ENCODE measurements at regions not wholly inside any gene's neighbourhood (a gene's known extent, or its start where the extent isn't known, plus 50 kb on each side); places are given as distances from the start of the nearest gene placed in this dataset.

DNA sequence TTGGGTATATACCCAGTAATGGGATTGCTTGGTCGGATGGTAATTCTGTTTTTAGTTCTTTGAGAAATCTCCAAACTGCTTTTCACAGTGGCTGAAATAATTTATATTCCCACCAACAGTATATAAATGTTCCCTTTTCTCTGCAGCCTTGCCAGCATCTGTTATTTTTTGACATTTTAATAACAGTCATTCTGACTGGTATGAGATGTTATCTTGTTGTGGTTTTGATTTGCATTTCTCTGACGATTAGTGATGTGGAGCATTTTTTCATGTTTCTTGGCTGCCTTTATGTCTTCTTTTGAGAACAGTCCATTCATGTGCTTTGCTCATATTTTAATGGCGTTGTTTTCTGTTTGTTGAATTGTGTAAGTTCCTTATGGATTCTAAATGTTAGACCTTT is 641.6 kb downstream of the HACE1 start:
- no peaks in the 10 kb centered on the region for H4K20me1 ChIP-seq (ENCODE audit: insufficient read depth)

GRCh38 chr6:104214901-104215300 is 644.8 kb downstream of the HACE1 start:
- H3K9ac ChIP-seq = no peak overlapping the region

More for the DNA sequence above, 641.6 kb downstream of the HACE1 start:
- Histone ChIP-seq H3K4me2 (no peak overlapping the region), H2AFZ (ENCODE audit: low read depth) (no peak overlapping the region), H3K4me3 (IDR thresholded peaks at IDR 0.05; ENCODE audit: insufficient read depth, low read depth, low read length) (no peak overlapping the region), H3K27ac (no peak overlapping the region), H3K79me2 (ENCODE audit: insufficient read depth, low read depth) (no peaks in the 10 kb centered on the region), H3K9ac (no peak overlapping the region), H3K27me3 (ENCODE audit: insufficient read depth, low read depth) (no peaks in the 10 kb centered on the region), H3K36me3 (ENCODE audit: insufficient read depth) (no peaks in the 10 kb centered on the region), H3K4me1 (ENCODE audit: low read depth, poor library complexity, severe bottlenecking) (no peaks in the 10 kb centered on the region)
- TF ChIP-seq CTCF (conservative IDR thresholded peaks at IDR 0.05; ENCODE audit: low read depth, low read length) = no peak

GRCh38 chr6:104212977-104213668 is 646.6 kb downstream of the HACE1 start:
- no peak for TF ChIP-seq CTCF (conservative IDR thresholded peaks at IDR 0.05; ENCODE audit: low read depth, low read length)
- H3K36me3 ChIP-seq (ENCODE audit: insufficient read depth) = no peaks in the 10 kb centered on the region
- H3K4me3 ChIP-seq (IDR thresholded peaks at IDR 0.05; ENCODE audit: insufficient read depth, low read depth, low read length) = no peak overlapping the region
- H4K20me1 ChIP-seq (ENCODE audit: insufficient read depth) = no peaks in the 10 kb centered on the region
- H3K27ac ChIP-seq = no peak overlapping the region
- no peak overlapping the region for H3K4me2 ChIP-seq
- H3K4me1 ChIP-seq (ENCODE audit: low read depth, poor library complexity, severe bottlenecking) = no peaks in the 10 kb centered on the region
- H3K27me3 ChIP-seq (ENCODE audit: insufficient read depth, low read depth) = no peaks in the 10 kb centered on the region
- H2AFZ ChIP-seq (ENCODE audit: low read depth) = no peak overlapping the region
- H3K9ac ChIP-seq = no peak overlapping the region
- H3K79me2 ChIP-seq (ENCODE audit: insufficient read depth, low read depth) = no peaks in the 10 kb centered on the region

More at GRCh38 chr6:104214901-104215300, 644.8 kb downstream of the HACE1 start:
- Histone ChIP-seq H2AFZ (ENCODE audit: low read depth) (no peak overlapping the region), H3K36me3 (ENCODE audit: insufficient read depth) (no peaks in the 10 kb centered on the region), H3K4me3 (IDR thresholded peaks at IDR 0.05; ENCODE audit: insufficient read depth, low read depth, low read length) (no peak overlapping the region), H3K4me2 (no peak overlapping the region), H3K4me1 (ENCODE audit: low read depth, poor library complexity, severe bottlenecking) (no peaks in the 10 kb centered on the region), H3K79me2 (ENCODE audit: insufficient read depth, low read depth) (no peaks in the 10 kb centered on the region), H3K27ac (no peak overlapping the region), H3K27me3 (ENCODE audit: insufficient read depth, low read depth) (no peaks in the 10 kb centered on the region), H4K20me1 (ENCODE audit: insufficient read depth) (no peaks in the 10 kb centered on the region)
- no peak for TF ChIP-seq CTCF (conservative IDR thresholded peaks at IDR 0.05; ENCODE audit: low read depth, low read length)

GRCh38 chr6:104207635-104208034 is 652.1 kb downstream of the HACE1 start:
- Histone ChIP-seq H3K79me2 (ENCODE audit: insufficient read depth, low read depth) (no peaks in the 10 kb centered on the region), H3K27ac (no peak overlapping the region), H3K4me3 (IDR thresholded peaks at IDR 0.05; ENCODE audit: insufficient read depth, low read depth, low read length) (no peak overlapping the region), H3K4me2 (no peak overlapping the region), H3K27me3 (ENCODE audit: insufficient read depth, low read depth) (no peaks in the 10 kb centered on the region), H4K20me1 (ENCODE audit: insufficient read depth) (no peaks in the 10 kb centered on the region), H2AFZ (ENCODE audit: low read depth) (no peak overlapping the region), H3K36me3 (ENCODE audit: insufficient read depth) (no peaks in the 10 kb centered on the region), H3K9ac (no peak overlapping the region), H3K4me1 (ENCODE audit: low read depth, poor library complexity, severe bottlenecking) (no peaks in the 10 kb centered on the region)
- TF ChIP-seq CTCF (conservative IDR thresholded peaks at IDR 0.05; ENCODE audit: low read depth, low read length) = no peak
